Neural progenitor cell (in vitro differentiated cells): ENCODE measurements at regions not wholly inside any gene's neighbourhood (a gene's known extent, or its start where the extent isn't known, plus 50 kb on each side); places are given as distances from the start of the nearest gene placed in this dataset.

ENCODE experiments used
- CTCF ChIP-seq: fragments of 200-600 bp; sonication (generic); IDR thresholded peaks from 2 replicates; pipeline ENCODE4 v1.5.1; 2017; ENCODE audit warnings: antibody characterized with exemption, mild to moderate bottlenecking
- EZH2 ChIP-seq: fragments of 200-600 bp; sonication (generic); IDR thresholded peaks from 2 replicates; pipeline ENCODE4 v1.6.1; 2017; ENCODE audit warnings: antibody characterized with exemption, mild to moderate bottlenecking, moderate library complexity
- EZH2phosphoT487 ChIP-seq: fragments of 200-600 bp; sonication (generic); IDR thresholded peaks from 2 replicates; pipeline ENCODE4 v1.6.1; 2017; ENCODE audit warnings: antibody characterized with exemption

- TF ChIP-seq CTCF: no peak
- TF ChIP-seq EZH2: no peak
- no peak for TF ChIP-seq EZH2phosphoT487
Measured at GRCh38 chr3:5466065-5466464, 278.6 kb downstream of the EDEM1 start.
